ENCODE measurements at regions not wholly inside any gene's neighbourhood (a gene's known extent, or its start where the extent isn't known, plus 50 kb on each side); places are given as distances from the start of the nearest gene placed in this dataset.
"Not testable (repeated sequence)": the region's sequence is repeated elsewhere in the genome, so short reads cannot be mapped to it uniquely, and the experiment has no call there.

DNA sequence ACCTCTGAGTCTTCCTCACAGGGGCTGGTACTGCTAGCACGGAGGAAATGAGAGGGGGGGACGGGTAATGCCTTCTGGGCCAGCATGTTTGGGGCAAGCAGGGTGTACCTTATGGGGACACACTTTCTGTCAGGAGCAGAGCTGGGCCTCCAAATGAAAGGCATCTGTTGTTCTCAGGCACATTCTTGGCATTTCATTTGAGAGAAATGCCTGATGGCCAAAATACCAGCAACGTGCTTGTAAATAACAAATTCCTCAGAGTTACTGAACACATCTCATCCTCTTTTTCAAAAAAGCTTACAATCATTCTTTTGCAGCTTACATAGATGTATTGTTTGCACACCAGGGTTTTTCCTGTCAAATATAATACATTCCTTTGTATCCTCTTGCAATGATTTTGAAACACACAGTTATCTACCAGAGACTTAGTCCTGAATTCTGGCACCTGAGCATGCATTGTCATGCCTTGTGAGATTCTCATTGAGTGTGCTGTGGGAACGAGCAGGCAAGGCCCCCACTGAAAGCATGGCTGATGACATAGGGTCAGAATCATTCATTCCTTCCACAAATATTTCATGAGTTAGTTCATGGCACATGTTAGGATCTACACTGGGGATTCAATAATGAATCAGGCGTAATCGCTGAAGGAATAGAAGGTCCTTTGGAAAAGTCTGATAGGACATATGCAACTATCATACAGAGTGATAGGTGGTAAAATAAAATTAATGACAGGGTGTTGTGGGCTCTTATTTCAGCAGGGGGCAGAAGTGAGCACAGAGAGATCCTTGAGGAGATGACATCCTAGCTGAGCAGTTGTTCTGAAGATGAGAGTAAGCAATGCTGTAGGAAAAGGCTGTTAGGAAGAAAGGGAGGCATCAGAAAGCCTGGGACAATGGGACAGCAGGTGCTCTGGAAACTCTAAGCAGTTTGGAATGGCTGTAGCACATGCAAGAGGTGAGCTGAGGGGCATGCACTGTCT, 260.9 kb upstream of the TUT7 start:
- no peak for DNase-seq (ENCODE audit: low spot score)

GRCh38 chr9:86613943-86614342, 259.7 kb upstream of the TUT7 start:
- no peak for DNase-seq (ENCODE audit: low spot score)

DNA sequence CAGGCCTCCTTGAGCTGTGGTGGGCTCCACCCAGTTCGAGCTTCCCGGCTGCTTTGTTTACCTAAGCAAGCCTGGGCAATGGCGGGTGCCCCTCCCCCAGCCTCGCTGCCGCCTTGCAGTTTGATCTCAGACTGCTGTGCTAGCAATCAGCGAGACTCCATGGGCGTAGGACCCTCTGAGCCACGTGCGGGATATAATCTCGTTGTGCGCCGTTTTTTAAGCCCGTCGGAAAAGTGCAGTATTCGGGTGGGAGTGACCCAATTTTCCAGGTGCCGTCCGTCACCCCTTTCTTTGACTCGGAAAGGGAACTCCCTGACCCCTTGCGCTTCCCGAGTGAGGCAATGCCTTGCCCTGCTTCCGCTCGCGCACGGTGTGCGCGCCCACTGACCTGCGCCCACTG, 257.3 kb upstream of the TUT7 start:
- DNase-seq (ENCODE audit: low spot score), result not testable (repeated sequence)

DNA sequence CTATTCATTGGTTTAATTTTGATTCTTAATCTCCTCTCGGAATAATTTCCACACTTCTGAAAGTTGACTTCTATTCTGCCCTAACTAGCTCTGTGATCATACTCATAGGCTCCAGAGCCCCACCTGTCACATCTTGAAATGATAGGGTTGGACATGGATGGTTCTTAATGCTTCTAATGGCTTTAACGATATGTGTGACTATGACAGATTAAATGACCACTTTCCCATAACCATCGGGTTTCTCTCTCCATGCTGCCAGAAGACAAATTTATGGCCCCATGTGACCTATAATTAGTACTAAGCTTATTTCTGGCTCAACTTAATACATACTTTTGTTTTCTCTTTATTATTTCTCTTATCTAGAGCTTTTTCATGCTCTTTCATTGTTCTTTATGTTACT, 251.1 kb upstream of the TUT7 start:
- no peak for DNase-seq (ENCODE audit: low spot score)

- no peak for DNase-seq (ENCODE audit: low spot score)
These were observed 250.5 kb upstream of the TUT7 start for GRCh38 chr9:86604741-86605140.

DNA sequence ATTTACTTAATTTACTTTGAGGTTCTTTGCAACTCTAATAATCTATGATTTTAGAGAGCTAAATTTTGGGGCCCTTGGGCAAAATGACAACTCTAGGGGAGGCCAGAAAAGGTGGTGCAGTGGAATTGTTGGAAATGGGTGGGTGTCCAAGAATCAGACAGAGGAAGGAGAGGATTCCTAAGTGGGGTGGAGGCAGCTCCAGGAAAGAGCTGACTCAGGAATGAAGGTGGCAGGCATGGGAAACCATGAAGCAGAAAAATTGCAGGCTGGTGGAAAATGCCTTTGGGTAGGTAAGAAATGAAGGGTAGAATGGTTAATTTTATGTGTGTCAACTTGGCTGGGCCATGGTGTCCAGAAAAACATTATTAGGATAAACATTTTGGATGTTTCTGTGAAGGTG, 248.5 kb upstream of the TUT7 start:
- DNase-seq (ENCODE audit: low spot score), result no peak

- DNase-seq (ENCODE audit: low spot score), result no peak
These were observed 247.5 kb upstream of the TUT7 start for GRCh38 chr9:86601697-86602096.

GRCh38 chr9:86600977-86601376, 246.8 kb upstream of the TUT7 start:
- no peak for DNase-seq (ENCODE audit: low spot score)

GRCh38 chr9:86600291-86600690, 246.1 kb upstream of the TUT7 start:
- no peak for DNase-seq (ENCODE audit: low spot score)

GRCh38 chr9:86599561-86599960, 245.4 kb upstream of the TUT7 start:
- no peak for DNase-seq (ENCODE audit: low spot score)

- DNase-seq (ENCODE audit: low spot score), result no peak
These were observed 244.4 kb upstream of the TUT7 start for GRCh38 chr9:86598411-86599239.

GRCh38 chr9:86594724-86595123, 240.5 kb upstream of the TUT7 start:
- no peak for DNase-seq (ENCODE audit: low spot score)

DNA sequence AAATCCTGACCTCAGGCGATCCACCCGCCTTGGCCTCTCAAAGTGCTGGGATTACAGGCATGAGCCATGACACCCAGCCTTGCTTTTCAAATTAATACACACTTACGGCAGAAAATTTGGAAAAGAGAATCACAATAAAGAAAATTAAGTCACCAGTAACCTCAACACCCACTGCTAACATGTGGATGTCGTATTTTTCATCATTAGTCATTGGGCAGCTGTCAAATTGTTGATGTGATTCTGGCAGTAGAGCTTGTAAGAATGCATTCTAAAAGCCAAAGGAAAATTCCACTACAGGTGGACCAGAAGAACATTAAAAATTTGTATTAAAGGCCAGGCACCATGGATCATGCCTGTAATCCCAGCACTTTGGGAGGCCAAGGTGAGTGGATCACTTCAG, 237.3 kb upstream of the TUT7 start:
- DNase-seq (ENCODE audit: low spot score), result no peak

DNA sequence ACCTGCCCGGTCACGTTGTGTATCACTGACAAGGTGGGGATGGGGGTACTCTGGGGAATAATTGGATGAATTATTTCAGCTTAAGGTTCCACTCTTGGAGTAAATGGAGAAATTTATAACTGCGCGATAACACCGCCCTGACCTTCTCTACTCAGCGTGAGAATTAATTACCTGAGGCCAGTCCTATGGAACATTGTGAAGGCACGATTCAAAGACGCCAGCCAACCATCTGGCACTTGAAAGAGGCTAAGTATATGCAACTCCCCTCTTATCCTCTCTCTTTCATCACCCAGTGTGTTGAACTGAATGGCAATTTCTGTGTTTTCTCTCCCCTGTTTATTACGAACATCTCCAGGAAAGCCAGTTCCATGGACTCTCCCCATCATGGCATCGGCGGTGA, 235.5 kb upstream of the TUT7 start:
- DNase-seq (ENCODE audit: low spot score), result no peak

DNA sequence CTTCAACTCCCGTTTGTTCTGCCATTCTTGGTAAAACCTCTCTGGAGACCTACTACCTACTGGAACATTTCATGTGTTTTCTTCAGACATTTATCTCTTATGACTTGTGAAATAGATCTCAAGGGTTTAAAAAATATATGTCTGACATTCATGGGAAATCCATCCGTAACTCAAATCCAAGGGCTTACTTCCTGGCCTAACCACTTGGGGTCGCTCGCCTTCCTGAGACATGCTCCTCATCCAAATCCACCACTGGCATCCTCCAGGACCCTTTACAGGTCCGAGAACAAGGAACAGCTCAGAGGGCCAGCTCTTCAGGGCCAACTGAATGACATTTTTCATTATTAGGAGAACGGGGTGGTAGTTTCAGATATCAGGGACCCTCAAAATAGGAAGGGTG, 235.1 kb upstream of the TUT7 start:
- DNase-seq (ENCODE audit: low spot score), result no peak

DNA sequence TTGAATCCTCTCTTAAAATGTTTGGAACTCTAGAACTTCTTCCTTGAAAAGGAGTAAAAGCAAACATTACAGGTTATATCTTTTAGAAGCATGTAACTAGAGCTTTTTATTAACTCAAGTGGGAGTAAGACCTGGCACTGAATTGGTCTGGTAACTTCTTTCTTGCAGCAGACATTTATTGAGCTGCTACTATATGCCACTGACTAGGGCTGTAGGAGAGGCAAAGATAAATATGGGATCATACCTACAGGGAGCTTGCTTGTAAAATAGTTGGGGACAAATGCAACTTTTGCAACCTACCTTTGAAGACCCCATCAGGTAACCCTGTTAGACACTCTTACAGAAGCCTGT, 231.9 kb upstream of the TUT7 start:
- no peak for DNase-seq (ENCODE audit: low spot score)

DNA sequence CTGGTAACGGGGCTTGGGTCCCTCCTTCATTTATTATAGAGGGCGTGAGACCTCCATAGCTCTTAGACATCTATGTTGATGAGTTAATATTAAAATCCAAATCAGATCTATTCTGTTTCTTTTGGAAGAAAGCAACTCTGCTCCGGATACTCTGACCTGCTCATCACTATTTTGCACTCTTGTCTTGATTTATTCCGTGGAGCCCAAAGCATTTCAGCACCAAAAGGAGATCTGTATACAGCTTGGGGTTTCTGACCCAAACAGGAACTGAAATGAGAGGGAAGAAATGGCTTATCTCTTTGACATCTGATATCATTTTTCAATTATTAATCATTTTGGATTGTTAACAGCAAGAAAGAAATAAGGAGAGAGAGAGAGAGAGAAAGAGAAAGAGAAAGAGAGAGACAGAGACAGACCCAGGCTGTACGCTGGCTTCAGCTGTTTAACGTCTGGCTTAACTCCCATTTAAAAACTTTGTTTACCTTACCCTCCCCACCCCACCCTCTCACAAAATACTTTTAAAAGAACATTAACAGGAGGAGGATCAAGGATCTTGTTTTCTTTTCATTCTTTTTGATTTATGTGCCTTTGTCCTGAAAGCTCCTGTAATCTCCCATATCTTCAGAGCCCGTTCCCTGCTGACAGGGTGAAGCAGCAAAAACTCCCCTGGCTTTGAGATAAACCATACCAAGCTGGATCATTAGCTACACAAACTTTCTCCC, 231.4 kb upstream of the TUT7 start:
- DNase-seq (ENCODE audit: low spot score), result no peak

DNA sequence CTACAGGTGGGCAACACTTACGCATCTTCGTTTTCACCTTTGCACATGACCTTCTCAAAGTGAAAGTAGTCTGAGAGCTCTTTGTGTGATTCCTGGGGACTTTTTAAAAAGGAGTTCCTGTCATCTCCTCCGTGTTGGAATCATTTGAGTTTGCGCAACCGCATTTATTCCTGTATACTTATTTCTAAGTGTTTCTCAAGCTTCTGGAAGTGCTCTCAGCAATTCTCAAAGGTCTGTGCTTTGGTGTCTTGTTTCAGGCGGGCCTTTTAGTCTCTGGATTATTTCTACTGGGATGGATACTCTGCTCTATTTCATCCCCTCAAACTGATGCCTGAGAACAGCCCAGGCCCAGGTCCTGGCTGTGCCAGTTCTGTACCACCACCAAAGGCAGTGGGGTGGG, 226.5 kb upstream of the TUT7 start:
- DNase-seq (ENCODE audit: low spot score), result no peak

DNA sequence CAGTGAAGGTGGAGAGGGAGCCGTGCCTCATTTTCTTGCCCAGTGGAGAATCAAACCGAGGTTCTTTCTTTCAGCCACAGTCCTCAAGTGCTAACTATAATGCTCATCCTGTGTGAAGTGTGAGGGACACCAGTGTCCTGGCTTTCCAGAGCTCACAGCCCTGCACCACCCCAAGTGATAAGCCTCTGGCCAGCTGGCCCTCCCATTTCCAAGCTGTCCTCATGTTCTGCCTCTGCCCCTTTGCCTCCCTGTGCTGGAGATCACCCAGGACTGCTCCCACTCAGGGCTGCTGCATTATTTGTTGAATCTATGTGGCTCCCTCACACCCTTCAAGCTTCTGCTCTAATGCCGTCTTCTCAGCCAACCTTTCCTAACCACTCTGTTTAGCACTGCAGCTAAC, 224.5 kb upstream of the TUT7 start:
- DNase-seq (ENCODE audit: low spot score), result no peak

GRCh38 chr9:86577420-86578333, 223.5 kb upstream of the TUT7 start:
- no peak for DNase-seq (ENCODE audit: low spot score)

DNA sequence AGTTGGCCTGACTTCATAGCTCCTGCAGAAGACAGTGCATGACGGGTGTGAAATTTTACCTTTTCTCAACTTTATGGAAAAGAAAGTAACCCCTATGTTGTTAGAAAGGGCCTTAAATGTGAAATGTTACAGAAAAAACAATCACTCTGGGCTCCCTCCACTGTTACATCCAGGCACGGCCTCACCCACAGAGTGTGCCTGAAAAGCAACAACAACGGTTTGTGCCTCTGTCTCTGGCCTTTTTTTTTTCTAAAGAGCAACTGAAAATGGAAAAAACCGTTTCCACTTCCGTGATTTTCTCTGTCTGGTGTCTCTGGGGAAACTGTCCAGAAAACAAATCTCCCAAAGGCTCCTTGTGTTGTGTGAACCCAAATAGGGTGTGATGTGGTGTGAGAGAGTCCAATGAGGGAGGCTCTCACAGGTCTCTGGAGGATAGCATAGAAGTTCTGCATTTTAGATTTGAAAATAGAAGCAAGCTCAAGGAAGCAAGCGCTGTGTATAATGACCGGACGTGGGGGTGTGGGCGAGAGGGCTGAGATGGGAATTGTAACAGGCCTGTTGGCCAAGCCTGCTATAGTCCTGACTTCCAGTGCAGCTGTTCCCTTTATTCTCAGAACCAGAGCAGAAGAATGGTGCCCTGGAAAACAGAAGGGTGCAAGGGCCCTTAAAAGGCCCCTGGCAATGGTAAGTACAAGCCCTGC, 221.8 kb upstream of the TUT7 start:
- DNase-seq (ENCODE audit: low spot score), result no peak

Data from CD4-positive, alpha-beta T cell treated with Interleukin-6 at 100 ng/mL for 8 hours (primary cell).